Upper lobe of left lung (tissue), 4 donors: ENCODE measurements at regions not wholly inside any gene's neighbourhood (a gene's known extent, or its start where the extent isn't known, plus 50 kb on each side); places are given as distances from the start of the nearest gene placed in this dataset.

ENCODE experiments used
- CTCF ChIP-seq, 6 experiments: fragments of 450-650 bp in 4 of 6; fragments of 200-600 bp in 2 of 6; sonication (generic) in 2 of 6; IDR thresholded peaks; one replicate each; pipeline ENCODE4 v1.5.1; 2016 to 2019; ENCODE audit warnings: antibody characterized with exemption in 6 of 6
- POLR2AphosphoS5 ChIP-seq, 2 donors: sonication (generic); formaldehyde crosslinking; IDR thresholded peaks; one replicate each; pipeline ENCODE4 v1.5.1; 2017; ENCODE audit warnings: antibody characterized with exemption in 2 of 2

- no peak for TF ChIP-seq CTCF (IDR thresholded peaks at IDR 0.05)
- TF ChIP-seq POLR2AphosphoS5 (IDR thresholded peaks at IDR 0.05), result no peak
These were observed 408.8 kb upstream of the C2CD4B start for GRCh38 chr15:62573876-62574275.
